ENCODE measurements at regions not wholly inside any gene's neighbourhood (a gene's known extent, or its start where the extent isn't known, plus 50 kb on each side); places are given as distances from the start of the nearest gene placed in this dataset.
"Not testable (repeated sequence)": the region's sequence is repeated elsewhere in the genome, so short reads cannot be mapped to it uniquely, and the experiment has no call there.

- no peak for DNase-seq
- no peaks in the 10 kb centered on the region for H3K36me3 ChIP-seq
- H3K4me1 ChIP-seq = no peaks in the 10 kb centered on the region
- intact Hi-C loops (cut with micrococcal nuclease) = no loop called here
- H3K27ac ChIP-seq (replicated peaks) = no peak overlapping the region
- no peaks in the 10 kb centered on the region for H3K9me3 ChIP-seq (replicated peaks)
- H3K27me3 ChIP-seq (ENCODE audit: low read depth) = peaks cover 99% of the 10 kb centered on the region
- H3K4me3 ChIP-seq = no peak overlapping the region
- TF ChIP-seq CTCF (IDR thresholded peaks at IDR 0.05; ENCODE audit: borderline replicate concordance) = no peak
Observed at GRCh38 chr22:27068121-27068520, 410.7 kb downstream of the MIAT start.

- Histone ChIP-seq H3K27ac (replicated peaks) (no peak overlapping the region), H3K27me3 (ENCODE audit: low read depth) (peaks cover 99% of the 10 kb centered on the region), H3K9me3 (replicated peaks) (no peaks in the 10 kb centered on the region), H3K4me3 (no peak overlapping the region), H3K4me1 (no peaks in the 10 kb centered on the region), H3K36me3 (no peaks in the 10 kb centered on the region)
- DNase-seq = no peak
- TF ChIP-seq CTCF (IDR thresholded peaks at IDR 0.05; ENCODE audit: borderline replicate concordance) = no peak
- intact Hi-C loops (cut with micrococcal nuclease) = no loop called here
Observed at GRCh38 chr22:27070594-27070993, 413.2 kb downstream of the MIAT start.

GRCh38 chr22:27073601-27074425, 416.4 kb downstream of the MIAT start:
- intact Hi-C loops (cut with micrococcal nuclease) = no loop called here
- H3K9me3 ChIP-seq (replicated peaks) = peaks cover 4% of the 10 kb centered on the region
- no peak for DNase-seq
- no peak overlapping the region for H3K4me3 ChIP-seq
- peaks cover 99% of the 10 kb centered on the region for H3K27me3 ChIP-seq (ENCODE audit: low read depth)
- no peaks in the 10 kb centered on the region for H3K4me1 ChIP-seq
- no peak overlapping the region for H3K27ac ChIP-seq (replicated peaks)
- TF ChIP-seq CTCF (IDR thresholded peaks at IDR 0.05; ENCODE audit: borderline replicate concordance) = no peak
- H3K36me3 ChIP-seq = no peaks in the 10 kb centered on the region

GRCh38 chr22:27075028-27075678, 417.8 kb downstream of the MIAT start:
- H3K27ac ChIP-seq (replicated peaks) = no peak overlapping the region
- no peaks in the 10 kb centered on the region for H3K36me3 ChIP-seq
- no peak for DNase-seq
- H3K9me3 ChIP-seq (replicated peaks) = peaks cover 4% of the 10 kb centered on the region
- H3K4me1 ChIP-seq = no peaks in the 10 kb centered on the region
- H3K4me3 ChIP-seq = no peak overlapping the region
- H3K27me3 ChIP-seq (ENCODE audit: low read depth) = peaks cover 100% of the 10 kb centered on the region
- intact Hi-C loops (cut with micrococcal nuclease) = no loop called here
- TF ChIP-seq CTCF (IDR thresholded peaks at IDR 0.05; ENCODE audit: borderline replicate concordance) = no peak

- Histone ChIP-seq H3K27ac (replicated peaks) (no peak overlapping the region), H3K4me1 (no peaks in the 10 kb centered on the region), H3K9me3 (replicated peaks) (peaks cover 4% of the 10 kb centered on the region), H3K27me3 (ENCODE audit: low read depth) (peaks cover 100% of the 10 kb centered on the region), H3K36me3 (no peaks in the 10 kb centered on the region), H3K4me3 (no peak overlapping the region)
- no peak for TF ChIP-seq CTCF (IDR thresholded peaks at IDR 0.05; ENCODE audit: borderline replicate concordance)
- no peak for DNase-seq
- intact Hi-C loops (cut with micrococcal nuclease) = no loop called here
Observed at GRCh38 chr22:27075891-27076290, 418.5 kb downstream of the MIAT start.

- H3K27me3 ChIP-seq (ENCODE audit: low read depth) = peaks cover 94% of the 10 kb centered on the region
Observed at GRCh38 chr22:27078064-27078463, 420.7 kb downstream of the MIAT start.

More at GRCh38 chr22:27078064-27078463, 420.7 kb downstream of the MIAT start:
- DNase-seq; H3K36me3 ChIP-seq; H3K9me3 ChIP-seq (replicated peaks); H3K4me1 ChIP-seq; intact Hi-C loops (cut with micrococcal nuclease); H3K27ac ChIP-seq (replicated peaks); H3K4me3 ChIP-seq: not testable (repeated sequence)

All from left ventricle myocardium inferior (tissue), 1 donor.